Right lobe of liver (tissue), 6 donors: ENCODE measurements at regions not wholly inside any gene's neighbourhood (a gene's known extent, or its start where the extent isn't known, plus 50 kb on each side); places are given as distances from the start of the nearest gene placed in this dataset.

ENCODE experiments used
- ATAC-seq, 4 donors: fragments of 200-7000 bp; cut with Tn5 transposase; one replicate each; pipeline ENCODE4 v1.9.1; 2020; ENCODE audit warnings: mild to moderate bottlenecking in 4 of 4, moderate library complexity in 4 of 4
- DNase-seq, 3 donors: peaks; one replicate each; pipeline ENCODE4 v3.0.0-alpha.2; 2020
- H3K27ac ChIP-seq, 3 donors: fragments of 200-600 bp; one replicate each; pipeline ENCODE4 v1.8.0; 2022
- H3K27me3 ChIP-seq, 2 donors: fragments of 200-600 bp; one replicate each; pipeline ENCODE4 v1.8.0; 2022
- H3K36me3 ChIP-seq, 4 donors: fragments of 200-600 bp; sonication (generic) in 1 of 4; one replicate each; pipeline versions ENCODE4 v1.5.1 to v1.8.0; 2017 to 2022; ENCODE audit warnings: control low read depth in 1 of 4
- H3K4me1 ChIP-seq, 4 donors: fragments of 200-600 bp; sonication (generic) in 1 of 4; one replicate each; pipeline versions ENCODE4 v1.5.1 to v1.8.0; 2017 to 2022; ENCODE audit warnings: control low read depth in 1 of 4
- H3K4me3 ChIP-seq, 3 donors: fragments of 200-600 bp; one replicate each; pipeline ENCODE4 v1.8.0; 2022
- H3K9me3 ChIP-seq, 4 donors: fragments of 200-600 bp; sonication (generic) in 1 of 4; one replicate each; pipeline versions ENCODE4 v1.5.1 to v1.8.0; 2017 to 2022; ENCODE audit warnings: control low read depth in 1 of 4
- POLR2A ChIP-seq: fragments of 450-650 bp; IDR thresholded peaks from one replicate; pipeline ENCODE4 v1.6.1; 2017; ENCODE audit warnings: antibody characterized with exemption, mild to moderate bottlenecking
- WGBS: methylation state at CpG from one replicate; pipeline ENCODE4 v1.1.6; 2018; ENCODE audit warnings: low coverage, low lambda C conversion rate; ENCODE audit not compliant: insufficient coverage; ENCODE audit errors: missing lambda C conversion rate; 5-methylcytosine and 5-hydroxymethylcytosine counted together
- intact Hi-C, 2 donors: fragments of 100-400 bp; cut with DNase I; formaldehyde crosslinking; loops; one replicate each; pipeline versions ENCODE4 v1.11.2 to v1.14.1; 2022
- TF ChIP-seq, protein P1 (sequence below), 4 donors: fragments of 200-600 bp in 3 of 4; fragments of 450-650 bp in 1 of 4; IDR thresholded peaks; one replicate each; pipeline versions ENCODE4 v1.5.1 to v1.8.0; 2016 to 2022; ENCODE audit warnings: antibody characterized with exemption in 4 of 4, mild to moderate bottlenecking in 2 of 4
- donor health status: DM: no; HTN: yes; CAD: no.
- donor health status: DM: no; HTN: no; CAD: no.
- donor health status: DM: no; HTN: no; CAD: no.
- donor health status: DM: no; HTN: yes; CAD: no.
- donor health status: DM: no; HTN: yes; CAD: no.

DNA sequence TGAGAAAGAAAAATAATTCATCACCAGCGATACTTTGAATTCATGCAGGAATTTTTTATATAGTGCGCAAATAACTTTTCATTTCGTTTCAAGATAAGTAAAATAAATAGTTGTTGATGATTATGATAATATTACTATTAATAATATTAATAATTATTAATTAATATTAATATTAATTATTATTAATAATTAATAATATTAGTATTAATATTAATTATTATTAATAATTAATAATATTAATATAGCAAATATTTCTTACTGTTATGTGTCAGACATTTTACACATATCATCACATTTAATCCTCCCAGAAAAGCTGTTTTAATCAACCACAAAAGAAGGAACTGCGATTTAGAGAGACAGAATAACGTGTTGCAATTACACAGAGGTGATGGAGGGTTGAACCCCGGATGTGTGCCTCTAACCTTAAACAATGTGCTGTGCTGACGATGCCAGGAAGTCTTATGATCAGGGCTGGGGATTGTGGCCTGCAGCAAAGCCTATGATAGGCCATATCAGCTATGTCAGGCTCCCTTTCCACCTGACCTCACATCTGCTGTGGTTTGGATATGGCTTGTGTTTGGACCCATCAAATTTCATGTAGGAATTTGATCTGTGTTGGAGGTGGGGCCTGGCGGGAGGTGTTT is 263.5 kb upstream of the NR2F2 start:
- H3K4me3 ChIP-seq = no peak overlapping the region
- H3K4me1 ChIP-seq = no peaks in the 10 kb centered on the region
- WGBS = 67% methylated on average over 7 of the region's 8 CpGs
- H3K36me3 ChIP-seq = no peaks in the 10 kb centered on the region
- H3K27me3 ChIP-seq = no peaks in the 10 kb centered on the region
- intact Hi-C loops = no loop called here
- H3K27ac ChIP-seq = no peak overlapping the region
- no peak for DNase-seq
- TF ChIP-seq POLR2A = no peak
- TF ChIP-seq, protein P1, sequence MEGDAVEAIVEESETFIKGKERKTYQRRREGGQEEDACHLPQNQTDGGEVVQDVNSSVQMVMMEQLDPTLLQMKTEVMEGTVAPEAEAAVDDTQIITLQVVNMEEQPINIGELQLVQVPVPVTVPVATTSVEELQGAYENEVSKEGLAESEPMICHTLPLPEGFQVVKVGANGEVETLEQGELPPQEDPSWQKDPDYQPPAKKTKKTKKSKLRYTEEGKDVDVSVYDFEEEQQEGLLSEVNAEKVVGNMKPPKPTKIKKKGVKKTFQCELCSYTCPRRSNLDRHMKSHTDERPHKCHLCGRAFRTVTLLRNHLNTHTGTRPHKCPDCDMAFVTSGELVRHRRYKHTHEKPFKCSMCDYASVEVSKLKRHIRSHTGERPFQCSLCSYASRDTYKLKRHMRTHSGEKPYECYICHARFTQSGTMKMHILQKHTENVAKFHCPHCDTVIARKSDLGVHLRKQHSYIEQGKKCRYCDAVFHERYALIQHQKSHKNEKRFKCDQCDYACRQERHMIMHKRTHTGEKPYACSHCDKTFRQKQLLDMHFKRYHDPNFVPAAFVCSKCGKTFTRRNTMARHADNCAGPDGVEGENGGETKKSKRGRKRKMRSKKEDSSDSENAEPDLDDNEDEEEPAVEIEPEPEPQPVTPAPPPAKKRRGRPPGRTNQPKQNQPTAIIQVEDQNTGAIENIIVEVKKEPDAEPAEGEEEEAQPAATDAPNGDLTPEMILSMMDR (IDR thresholded peaks at IDR 0.05) = no peak
- no peak for ATAC-seq
- no peaks in the 10 kb centered on the region for H3K9me3 ChIP-seq

DNA sequence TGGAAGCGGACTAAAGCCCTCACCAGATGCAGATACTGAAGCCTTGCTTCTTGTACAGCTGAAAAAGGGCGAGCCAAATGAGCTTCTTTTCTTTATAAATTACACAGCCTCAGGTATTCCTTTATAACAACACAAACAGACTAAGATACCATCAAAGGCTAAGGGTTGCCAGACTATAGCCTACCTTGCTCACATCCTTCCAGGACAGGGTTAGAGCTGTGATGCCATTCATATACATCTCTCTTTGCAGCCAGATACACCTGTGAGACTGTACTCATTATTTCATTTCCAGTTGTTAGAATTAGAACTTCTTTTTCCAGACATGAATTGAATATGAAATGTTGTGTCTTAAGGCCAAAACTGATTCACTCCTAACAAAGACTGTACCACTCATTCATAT is 262.8 kb upstream of the NR2F2 start:
- DNase-seq = no peak
- Histone ChIP-seq H3K36me3 (no peaks in the 10 kb centered on the region), H3K4me3 (no peak overlapping the region), H3K9me3 (no peaks in the 10 kb centered on the region), H3K4me1 (no peaks in the 10 kb centered on the region), H3K27me3 (no peaks in the 10 kb centered on the region), H3K27ac (no peak overlapping the region)
- intact Hi-C loops = no loop called here
- no peak for ATAC-seq
- 93% methylated on average over 2 of the region's 2 CpGs for WGBS
- TF ChIP-seq, protein P1 (IDR thresholded peaks at IDR 0.05) = no peak
- no peak for TF ChIP-seq POLR2A

DNA sequence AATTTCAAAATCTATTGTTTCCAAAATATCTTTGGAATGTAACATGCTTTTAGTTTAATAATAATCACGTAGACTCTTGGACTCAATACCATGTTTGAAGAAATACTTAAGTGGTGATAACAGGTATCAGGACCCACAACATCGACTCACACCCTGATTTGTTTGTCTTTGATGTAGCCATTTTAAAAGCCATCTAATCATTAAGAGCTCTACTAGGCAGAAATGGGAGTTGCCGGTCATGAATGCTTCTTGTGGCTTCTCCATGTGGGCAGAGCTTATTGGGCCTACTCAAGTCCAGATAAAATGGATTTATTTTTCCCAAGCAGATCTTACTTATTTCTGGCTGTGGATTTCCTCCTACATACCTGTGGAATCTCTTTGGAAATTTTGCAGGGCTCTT is 261.6 kb upstream of the NR2F2 start:
- H3K4me3 ChIP-seq = no peak overlapping the region
- H3K27ac ChIP-seq = no peak overlapping the region
- no peaks in the 10 kb centered on the region for H3K4me1 ChIP-seq
- WGBS = 73% methylated on average over 3 of the region's 3 CpGs
- intact Hi-C loops = no loop called here
- H3K9me3 ChIP-seq = no peaks in the 10 kb centered on the region
- no peaks in the 10 kb centered on the region for H3K27me3 ChIP-seq
- DNase-seq = no peak
- H3K36me3 ChIP-seq = no peaks in the 10 kb centered on the region
- no peak for ATAC-seq
- TF ChIP-seq, protein P1 (IDR thresholded peaks at IDR 0.05) = no peak
- TF ChIP-seq POLR2A = no peak

DNA sequence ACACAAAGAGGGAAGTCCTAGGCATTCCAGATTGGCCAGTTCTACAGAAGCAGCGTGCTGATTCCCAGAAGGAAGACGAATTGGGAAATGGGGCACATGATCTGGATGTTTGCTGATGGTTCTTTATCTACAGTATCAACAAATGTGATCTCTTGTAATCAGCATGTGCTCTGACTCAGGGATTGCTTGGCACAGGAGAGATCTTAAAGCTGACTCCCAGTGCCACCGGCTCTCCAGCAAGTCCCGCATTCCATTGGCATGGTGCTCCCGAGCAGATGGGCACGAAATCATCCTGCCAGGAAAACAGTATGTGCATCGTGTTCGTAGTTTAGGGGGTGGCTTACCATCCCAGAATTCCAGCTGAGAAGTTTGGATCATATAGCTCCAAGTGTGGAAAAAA is 259.9 kb upstream of the NR2F2 start:
- WGBS = 71% methylated on average over 8 of the region's 8 CpGs
- Histone ChIP-seq H3K36me3 (no peaks in the 10 kb centered on the region), H3K4me3 (no peak overlapping the region), H3K4me1 (no peaks in the 10 kb centered on the region), H3K27me3 (no peaks in the 10 kb centered on the region), H3K27ac (no peak overlapping the region), H3K9me3 (no peaks in the 10 kb centered on the region)
- ATAC-seq = peak in 3 of 4 donors; percentile 44 to 77 (median 54)
- DNase-seq = no peak
- TF ChIP-seq, protein P1 (IDR thresholded peaks at IDR 0.05) = no peak
- TF ChIP-seq POLR2A = no peak
- intact Hi-C loops = no loop called here

DNA sequence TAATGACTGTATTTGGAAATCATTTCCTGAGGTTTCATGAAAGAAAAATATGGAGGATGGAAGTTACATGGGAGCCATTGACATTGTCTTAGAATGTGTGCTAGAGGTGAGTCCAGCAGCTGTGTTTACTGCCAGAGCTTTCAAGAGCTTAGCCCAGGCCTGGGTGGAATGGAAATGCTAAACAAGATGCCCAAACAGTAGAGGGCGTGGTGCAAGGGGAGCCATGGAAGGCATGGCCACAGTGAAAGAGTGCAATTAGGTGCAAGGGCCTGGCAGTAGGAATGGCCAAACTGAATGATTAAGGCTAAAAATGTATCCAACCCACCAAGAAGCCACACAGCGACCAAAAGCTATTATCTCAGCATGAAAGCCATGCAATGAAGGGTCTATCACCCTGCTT is 257.7 kb upstream of the NR2F2 start:
- no peak for ATAC-seq
- TF ChIP-seq, protein P1 (IDR thresholded peaks at IDR 0.05) = no peak
- no peak for TF ChIP-seq POLR2A

More for the DNA sequence above, 257.7 kb upstream of the NR2F2 start:
- Histone ChIP-seq H3K36me3 (no peaks in the 10 kb centered on the region), H3K4me3 (no peak overlapping the region), H3K9me3 (no peaks in the 10 kb centered on the region), H3K27ac (no peak overlapping the region), H3K4me1 (no peaks in the 10 kb centered on the region), H3K27me3 (no peaks in the 10 kb centered on the region)
- 81% methylated on average over 2 of the region's 2 CpGs for WGBS
- intact Hi-C loops = no loop called here
- no peak for DNase-seq
